ENCODE measurements at regions not wholly inside any gene's neighbourhood (a gene's known extent, or its start where the extent isn't known, plus 50 kb on each side); places are given as distances from the start of the nearest gene placed in this dataset.

DNA sequence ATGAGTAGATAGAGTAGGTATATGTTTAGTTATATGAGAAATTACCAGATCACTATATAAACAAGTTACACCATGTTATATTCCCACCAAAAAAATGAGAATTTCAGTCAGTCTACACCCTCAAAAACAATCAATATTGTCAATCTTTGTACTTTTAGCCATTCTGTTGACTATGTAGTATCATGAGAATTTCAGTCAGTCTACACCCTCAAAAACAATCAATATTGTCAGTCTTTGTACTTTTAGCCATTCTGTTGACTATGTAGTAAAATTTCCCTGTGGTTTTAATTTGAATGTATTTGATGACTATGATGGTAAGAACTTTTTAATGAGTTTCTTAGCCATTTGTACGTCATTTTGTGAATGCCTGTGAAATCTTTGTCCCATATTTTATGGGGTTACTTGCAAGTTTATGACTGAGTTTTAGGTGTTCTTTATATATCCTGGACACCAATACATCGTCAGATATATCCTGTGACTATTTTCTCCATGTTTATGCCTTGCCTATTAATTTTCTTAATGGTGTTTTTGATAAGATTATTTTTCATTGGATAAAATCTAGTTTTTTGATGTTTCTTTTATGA, 528.4 kb upstream of the SPHKAP start:
- ChIA-PET POLR2A (ENCODE audit: unreplicated experiment) (no interaction called here), CTCF (no interaction called here)
- Histone ChIP-seq H2AFZ (ENCODE audit: low read length) (no peak overlapping the region), H3K4me2 (ENCODE audit: low read length) (peak overlapping the region; percentile 8; the same call in 1 of the 2 replicates), H3K27ac (ENCODE audit: low read length) (peak overlapping the region; percentile 63), H3K4me1 (ENCODE audit: insufficient read depth, low read length) (peaks cover 12% of the 10 kb centered on the region; the same call in 1 of the 2 replicates), H3K36me3 (ENCODE audit: low read depth, low read length) (no peaks in the 10 kb centered on the region), H4K20me1 (ENCODE audit: low read length) (no peaks in the 10 kb centered on the region), H3K4me3 (ENCODE audit: low read length) (no peak overlapping the region), H3K9me2 (replicated peaks; ENCODE audit: low read length) (no peaks in the 10 kb centered on the region), H3K9ac (ENCODE audit: low read length) (peak overlapping the region; percentile 53), H3F3A (ENCODE audit: low read length, unreplicated experiment) (no peaks in the 10 kb centered on the region), H3K9me3 (ENCODE audit: low read length) (peaks cover 10% of the 10 kb centered on the region; the same call in 1 of the 2 replicates), H3K79me2 (ENCODE audit: low read length) (no peaks in the 10 kb centered on the region), H3K27me3 (ENCODE audit: low read length) (no peaks in the 10 kb centered on the region)
- DNase-seq (peak; percentile 38), ATAC-seq (peak; percentile 96)
- BruUV-seq (replicated peaks): no TSS peak
- no peak for TF ChIP-seq EZH2 (IDR thresholded peaks at IDR 0.05; ENCODE audit: low read length, unreplicated experiment)
- TF ChIP-seq, protein P1, sequence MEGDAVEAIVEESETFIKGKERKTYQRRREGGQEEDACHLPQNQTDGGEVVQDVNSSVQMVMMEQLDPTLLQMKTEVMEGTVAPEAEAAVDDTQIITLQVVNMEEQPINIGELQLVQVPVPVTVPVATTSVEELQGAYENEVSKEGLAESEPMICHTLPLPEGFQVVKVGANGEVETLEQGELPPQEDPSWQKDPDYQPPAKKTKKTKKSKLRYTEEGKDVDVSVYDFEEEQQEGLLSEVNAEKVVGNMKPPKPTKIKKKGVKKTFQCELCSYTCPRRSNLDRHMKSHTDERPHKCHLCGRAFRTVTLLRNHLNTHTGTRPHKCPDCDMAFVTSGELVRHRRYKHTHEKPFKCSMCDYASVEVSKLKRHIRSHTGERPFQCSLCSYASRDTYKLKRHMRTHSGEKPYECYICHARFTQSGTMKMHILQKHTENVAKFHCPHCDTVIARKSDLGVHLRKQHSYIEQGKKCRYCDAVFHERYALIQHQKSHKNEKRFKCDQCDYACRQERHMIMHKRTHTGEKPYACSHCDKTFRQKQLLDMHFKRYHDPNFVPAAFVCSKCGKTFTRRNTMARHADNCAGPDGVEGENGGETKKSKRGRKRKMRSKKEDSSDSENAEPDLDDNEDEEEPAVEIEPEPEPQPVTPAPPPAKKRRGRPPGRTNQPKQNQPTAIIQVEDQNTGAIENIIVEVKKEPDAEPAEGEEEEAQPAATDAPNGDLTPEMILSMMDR (conservative IDR thresholded peaks at IDR 0.05; ENCODE audit: low read depth, low read length): no peak
- TF ChIP-seq EZH2phosphoT487 (IDR thresholded peaks at IDR 0.05; ENCODE audit: borderline replicate concordance, low read length): no peak
- intact Hi-C loops (cut with micrococcal nuclease): loop anchor here (1.0 kb wide), 1 partner anchor 10 kb away; no protein-coding TSS in a partner anchor

DNA sequence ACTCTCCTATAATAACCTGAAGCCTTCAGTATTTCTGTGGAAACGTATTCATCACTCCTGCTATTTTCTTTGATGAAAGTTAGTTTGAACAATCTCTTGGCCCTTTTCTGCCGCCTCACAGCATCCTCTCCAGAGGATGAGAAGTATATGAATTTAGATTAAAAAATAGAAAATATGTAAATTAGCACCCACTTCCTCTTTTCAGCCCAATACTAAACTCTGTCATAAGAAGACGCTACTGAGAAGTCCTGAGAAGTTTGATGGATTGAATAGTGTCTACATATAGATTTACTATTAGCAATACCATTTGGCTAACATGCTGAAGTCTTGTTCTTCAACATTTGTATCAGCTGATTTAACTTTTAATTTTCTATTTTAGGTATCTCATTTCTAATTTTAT, 526.4 kb upstream of the SPHKAP start:
- Histone ChIP-seq H3K36me3 (ENCODE audit: low read depth, low read length) (no peaks in the 10 kb centered on the region), H3K9ac (ENCODE audit: low read length) (no peak overlapping the region), H3F3A (ENCODE audit: low read length, unreplicated experiment) (no peaks in the 10 kb centered on the region), H3K9me3 (ENCODE audit: low read length) (no peaks in the 10 kb centered on the region), H3K79me2 (ENCODE audit: low read length) (no peaks in the 10 kb centered on the region), H3K4me1 (ENCODE audit: insufficient read depth, low read length) (peaks cover 12% of the 10 kb centered on the region; the same call in 1 of the 2 replicates), H3K27ac (ENCODE audit: low read length) (no peak overlapping the region), H3K9me2 (replicated peaks; ENCODE audit: low read length) (no peaks in the 10 kb centered on the region), H2AFZ (ENCODE audit: low read length) (no peak overlapping the region), H3K27me3 (ENCODE audit: low read length) (no peaks in the 10 kb centered on the region), H3K4me2 (ENCODE audit: low read length) (no peak overlapping the region), H3K4me3 (ENCODE audit: low read length) (no peak overlapping the region), H4K20me1 (ENCODE audit: low read length) (no peaks in the 10 kb centered on the region)
- no TSS peak for BruUV-seq (replicated peaks)
- ATAC-seq: no peak
- CTCF ChIA-PET: no interaction called here
- no peak for DNase-seq
- intact Hi-C loops (cut with micrococcal nuclease): no loop called here
- POLR2A ChIA-PET (ENCODE audit: unreplicated experiment): no interaction called here
- TF ChIP-seq EZH2 (IDR thresholded peaks at IDR 0.05; ENCODE audit: low read length, unreplicated experiment) (no peak), EZH2phosphoT487 (IDR thresholded peaks at IDR 0.05; ENCODE audit: borderline replicate concordance, low read length) (no peak)
- TF ChIP-seq, protein P1 (conservative IDR thresholded peaks at IDR 0.05; ENCODE audit: low read depth, low read length): no peak

GRCh38 chr2:228705318-228705717, 523.8 kb upstream of the SPHKAP start:
- Histone ChIP-seq H3K9me3 (ENCODE audit: low read length) (no peaks in the 10 kb centered on the region), H3K4me3 (ENCODE audit: low read length) (no peak overlapping the region), H3K27ac (ENCODE audit: low read length) (no peak overlapping the region), H3K9ac (ENCODE audit: low read length) (no peak overlapping the region), H3K27me3 (ENCODE audit: low read length) (no peaks in the 10 kb centered on the region), H3K4me1 (ENCODE audit: insufficient read depth, low read length) (peaks cover 22% of the 10 kb centered on the region), H4K20me1 (ENCODE audit: low read length) (no peaks in the 10 kb centered on the region), H3K9me2 (replicated peaks; ENCODE audit: low read length) (no peaks in the 10 kb centered on the region), H3F3A (ENCODE audit: low read length, unreplicated experiment) (no peaks in the 10 kb centered on the region), H2AFZ (ENCODE audit: low read length) (no peak overlapping the region), H3K4me2 (ENCODE audit: low read length) (no peak overlapping the region), H3K79me2 (ENCODE audit: low read length) (no peaks in the 10 kb centered on the region), H3K36me3 (ENCODE audit: low read depth, low read length) (no peaks in the 10 kb centered on the region)
- intact Hi-C loops (cut with micrococcal nuclease): no loop called here
- CTCF ChIA-PET: no interaction called here
- no TSS peak for BruUV-seq (replicated peaks)
- no peak for TF ChIP-seq EZH2 (IDR thresholded peaks at IDR 0.05; ENCODE audit: low read length, unreplicated experiment)
- TF ChIP-seq, protein P1 (conservative IDR thresholded peaks at IDR 0.05; ENCODE audit: low read depth, low read length): no peak
- TF ChIP-seq EZH2phosphoT487 (IDR thresholded peaks at IDR 0.05; ENCODE audit: borderline replicate concordance, low read length): no peak
- POLR2A ChIA-PET (ENCODE audit: unreplicated experiment): no interaction called here
- DNase-seq (no peak), ATAC-seq (no peak)
